ENCODE measurements at regions not wholly inside any gene's neighbourhood (a gene's known extent, or its start where the extent isn't known, plus 50 kb on each side); places are given as distances from the start of the nearest gene placed in this dataset.
"Not testable (repeated sequence)": the region's sequence is repeated elsewhere in the genome, so short reads cannot be mapped to it uniquely, and the experiment has no call there.

DNA sequence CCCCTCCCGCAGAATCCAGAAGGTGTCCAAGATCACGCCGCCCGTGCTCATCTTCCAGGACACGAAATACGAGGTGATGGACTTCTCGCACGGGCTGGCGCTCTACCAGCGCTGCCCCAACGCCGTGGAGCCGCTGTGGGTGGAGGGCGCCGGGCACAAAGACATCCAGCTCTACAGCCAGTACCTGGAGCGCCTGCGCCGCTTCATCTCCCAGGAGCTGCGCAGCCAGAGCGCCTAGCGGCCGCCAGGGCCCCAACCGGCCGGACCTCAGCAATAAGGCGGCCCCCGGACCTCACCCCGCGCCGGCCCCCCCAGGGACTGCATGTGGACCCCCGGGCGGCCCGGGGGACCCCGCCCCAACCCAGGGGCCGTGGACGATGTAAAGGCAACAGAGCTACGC lies 50.5 kb upstream of the TP53TG3D start:
- not testable (repeated sequence) for TF ChIP-seq POLR2A (IDR thresholded peaks at IDR 0.05)
- TF ChIP-seq, protein P1, sequence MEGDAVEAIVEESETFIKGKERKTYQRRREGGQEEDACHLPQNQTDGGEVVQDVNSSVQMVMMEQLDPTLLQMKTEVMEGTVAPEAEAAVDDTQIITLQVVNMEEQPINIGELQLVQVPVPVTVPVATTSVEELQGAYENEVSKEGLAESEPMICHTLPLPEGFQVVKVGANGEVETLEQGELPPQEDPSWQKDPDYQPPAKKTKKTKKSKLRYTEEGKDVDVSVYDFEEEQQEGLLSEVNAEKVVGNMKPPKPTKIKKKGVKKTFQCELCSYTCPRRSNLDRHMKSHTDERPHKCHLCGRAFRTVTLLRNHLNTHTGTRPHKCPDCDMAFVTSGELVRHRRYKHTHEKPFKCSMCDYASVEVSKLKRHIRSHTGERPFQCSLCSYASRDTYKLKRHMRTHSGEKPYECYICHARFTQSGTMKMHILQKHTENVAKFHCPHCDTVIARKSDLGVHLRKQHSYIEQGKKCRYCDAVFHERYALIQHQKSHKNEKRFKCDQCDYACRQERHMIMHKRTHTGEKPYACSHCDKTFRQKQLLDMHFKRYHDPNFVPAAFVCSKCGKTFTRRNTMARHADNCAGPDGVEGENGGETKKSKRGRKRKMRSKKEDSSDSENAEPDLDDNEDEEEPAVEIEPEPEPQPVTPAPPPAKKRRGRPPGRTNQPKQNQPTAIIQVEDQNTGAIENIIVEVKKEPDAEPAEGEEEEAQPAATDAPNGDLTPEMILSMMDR (IDR thresholded peaks at IDR 0.05) = not testable (repeated sequence)

Measured in sigmoid colon (tissue), 3 donors.